ENCODE measurements at regions not wholly inside any gene's neighbourhood (a gene's known extent, or its start where the extent isn't known, plus 50 kb on each side); places are given as distances from the start of the nearest gene placed in this dataset.

DNA sequence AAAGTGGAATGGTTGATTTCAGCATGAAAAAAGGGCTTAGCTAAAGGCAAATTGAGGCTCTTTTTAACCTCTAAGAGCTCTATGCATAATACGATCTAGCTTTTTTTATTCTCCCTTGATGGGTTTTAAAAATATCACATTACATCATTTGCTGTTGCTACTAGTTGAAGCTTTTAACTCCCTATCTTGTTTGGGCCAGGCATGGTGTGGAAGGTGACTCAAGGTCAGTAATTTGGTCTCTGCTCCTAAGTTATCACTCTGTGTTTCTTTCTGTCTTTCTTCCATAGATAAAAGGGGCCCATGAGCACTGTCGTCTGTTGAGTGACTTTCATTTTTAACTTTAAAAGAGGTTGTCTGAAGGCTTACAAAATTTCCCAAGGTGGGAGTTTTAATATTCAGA lies 58.1 kb upstream of the GOT2 start (continued):
- TF ChIP-seq, protein P1, sequence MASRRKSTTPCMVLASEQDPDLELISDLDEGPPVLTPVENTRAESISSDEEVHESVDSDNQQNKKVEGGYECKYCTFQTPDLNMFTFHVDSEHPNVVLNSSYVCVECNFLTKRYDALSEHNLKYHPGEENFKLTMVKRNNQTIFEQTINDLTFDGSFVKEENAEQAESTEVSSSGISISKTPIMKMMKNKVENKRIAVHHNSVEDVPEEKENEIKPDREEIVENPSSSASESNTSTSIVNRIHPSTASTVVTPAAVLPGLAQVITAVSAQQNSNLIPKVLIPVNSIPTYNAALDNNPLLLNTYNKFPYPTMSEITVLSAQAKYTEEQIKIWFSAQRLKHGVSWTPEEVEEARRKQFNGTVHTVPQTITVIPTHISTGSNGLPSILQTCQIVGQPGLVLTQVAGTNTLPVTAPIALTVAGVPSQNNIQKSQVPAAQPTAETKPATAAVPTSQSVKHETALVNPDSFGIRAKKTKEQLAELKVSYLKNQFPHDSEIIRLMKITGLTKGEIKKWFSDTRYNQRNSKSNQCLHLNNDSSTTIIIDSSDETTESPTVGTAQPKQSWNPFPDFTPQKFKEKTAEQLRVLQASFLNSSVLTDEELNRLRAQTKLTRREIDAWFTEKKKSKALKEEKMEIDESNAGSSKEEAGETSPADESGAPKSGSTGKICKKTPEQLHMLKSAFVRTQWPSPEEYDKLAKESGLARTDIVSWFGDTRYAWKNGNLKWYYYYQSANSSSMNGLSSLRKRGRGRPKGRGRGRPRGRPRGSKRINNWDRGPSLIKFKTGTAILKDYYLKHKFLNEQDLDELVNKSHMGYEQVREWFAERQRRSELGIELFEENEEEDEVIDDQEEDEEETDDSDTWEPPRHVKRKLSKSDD (conservative IDR thresholded peaks at IDR 0.05; ENCODE audit: low read length), result no peak
- no peak for TF ChIP-seq RBM25 (IDR thresholded peaks at IDR 0.05; ENCODE audit: low read depth, low read length, severe bottlenecking)
- peak; percentile 57; the same call in 1 of the 2 replicates for TF ChIP-seq STAT5A (IDR thresholded peaks at IDR 0.05; ENCODE audit: borderline replicate concordance, low read length)
- no peak for TF ChIP-seq SIRT6 (IDR thresholded peaks at IDR 0.05; ENCODE audit: low read depth, low read length)
- TF ChIP-seq KDM5B (IDR thresholded peaks at IDR 0.05; ENCODE audit: insufficient replicate concordance, low read depth, low read length), result no peak
- no peak for TF ChIP-seq ZNF134 (CRISPR knock-in tag; conservative IDR thresholded peaks at IDR 0.05)
- no peak for TF ChIP-seq NR2F6 (CRISPR knock-in tag; IDR thresholded peaks at IDR 0.05)
- TF ChIP-seq ZSCAN32 (CRISPR knock-in tag; IDR thresholded peaks at IDR 0.05), result no peak
- TF ChIP-seq, protein P2, sequence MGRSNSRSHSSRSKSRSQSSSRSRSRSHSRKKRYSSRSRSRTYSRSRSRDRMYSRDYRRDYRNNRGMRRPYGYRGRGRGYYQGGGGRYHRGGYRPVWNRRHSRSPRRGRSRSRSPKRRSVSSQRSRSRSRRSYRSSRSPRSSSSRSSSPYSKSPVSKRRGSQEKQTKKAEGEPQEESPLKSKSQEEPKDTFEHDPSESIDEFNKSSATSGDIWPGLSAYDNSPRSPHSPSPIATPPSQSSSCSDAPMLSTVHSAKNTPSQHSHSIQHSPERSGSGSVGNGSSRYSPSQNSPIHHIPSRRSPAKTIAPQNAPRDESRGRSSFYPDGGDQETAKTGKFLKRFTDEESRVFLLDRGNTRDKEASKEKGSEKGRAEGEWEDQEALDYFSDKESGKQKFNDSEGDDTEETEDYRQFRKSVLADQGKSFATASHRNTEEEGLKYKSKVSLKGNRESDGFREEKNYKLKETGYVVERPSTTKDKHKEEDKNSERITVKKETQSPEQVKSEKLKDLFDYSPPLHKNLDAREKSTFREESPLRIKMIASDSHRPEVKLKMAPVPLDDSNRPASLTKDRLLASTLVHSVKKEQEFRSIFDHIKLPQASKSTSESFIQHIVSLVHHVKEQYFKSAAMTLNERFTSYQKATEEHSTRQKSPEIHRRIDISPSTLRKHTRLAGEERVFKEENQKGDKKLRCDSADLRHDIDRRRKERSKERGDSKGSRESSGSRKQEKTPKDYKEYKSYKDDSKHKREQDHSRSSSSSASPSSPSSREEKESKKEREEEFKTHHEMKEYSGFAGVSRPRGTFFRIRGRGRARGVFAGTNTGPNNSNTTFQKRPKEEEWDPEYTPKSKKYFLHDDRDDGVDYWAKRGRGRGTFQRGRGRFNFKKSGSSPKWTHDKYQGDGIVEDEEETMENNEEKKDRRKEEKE (IDR thresholded peaks at IDR 0.05; ENCODE audit: borderline replicate concordance in 1 of 2, control insufficient read depth in 1 of 2, low read depth in 2 of 2, low read length in 1 of 2), result no peak
- TF ChIP-seq RHOXF2B (CRISPR knock-in tag; conservative IDR thresholded peaks at IDR 0.05), result no peak
- TF ChIP-seq ZNF561 (CRISPR knock-in tag; conservative IDR thresholded peaks at IDR 0.05), result no peak
- no peak for TF ChIP-seq ZNF695 (CRISPR knock-in tag; IDR thresholded peaks at IDR 0.05)
- no peak for TF ChIP-seq HLTF (IDR thresholded peaks at IDR 0.05)
- no peak for TF ChIP-seq NFIX (CRISPR knock-in tag; IDR thresholded peaks at IDR 0.05; ENCODE audit: low read depth)
- TF ChIP-seq CCNT2 (IDR thresholded peaks at IDR 0.05; ENCODE audit: borderline replicate concordance, extremely low read depth, insufficient read length, low read depth, low read length), result no peak
- TF ChIP-seq LEF1 (IDR thresholded peaks at IDR 0.05), result peak; percentile 97
- TF ChIP-seq, protein P3, sequence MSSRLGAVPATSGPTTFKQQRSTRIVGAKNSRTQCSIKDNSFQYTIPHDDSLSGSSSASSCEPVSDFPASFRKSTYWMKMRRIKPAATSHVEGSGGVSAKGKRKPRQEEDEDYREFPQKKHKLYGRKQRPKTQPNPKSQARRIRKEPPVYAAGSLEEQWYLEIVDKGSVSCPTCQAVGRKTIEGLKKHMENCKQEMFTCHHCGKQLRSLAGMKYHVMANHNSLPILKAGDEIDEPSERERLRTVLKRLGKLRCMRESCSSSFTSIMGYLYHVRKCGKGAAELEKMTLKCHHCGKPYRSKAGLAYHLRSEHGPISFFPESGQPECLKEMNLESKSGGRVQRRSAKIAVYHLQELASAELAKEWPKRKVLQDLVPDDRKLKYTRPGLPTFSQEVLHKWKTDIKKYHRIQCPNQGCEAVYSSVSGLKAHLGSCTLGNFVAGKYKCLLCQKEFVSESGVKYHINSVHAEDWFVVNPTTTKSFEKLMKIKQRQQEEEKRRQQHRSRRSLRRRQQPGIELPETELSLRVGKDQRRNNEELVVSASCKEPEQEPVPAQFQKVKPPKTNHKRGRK (tag; IDR thresholded peaks at IDR 0.05), result no peak
